ENCODE measurements at regions not wholly inside any gene's neighbourhood (a gene's known extent, or its start where the extent isn't known, plus 50 kb on each side); places are given as distances from the start of the nearest gene placed in this dataset.

- H3K4me2 ChIP-seq (ENCODE audit: control insufficient read depth, extremely low read depth, insufficient read depth, low read depth, low read length) = no peak overlapping the region
- no peaks in the 10 kb centered on the region for H3K79me2 ChIP-seq (ENCODE audit: control insufficient read depth, insufficient read depth, low read length)
- FAIRE-seq = no peak
- H3K9me3 ChIP-seq (ENCODE audit: control insufficient read depth, low read depth, low read length) = no peaks in the 10 kb centered on the region
- TF ChIP-seq EZH2 (IDR thresholded peaks at IDR 0.05; ENCODE audit: low read length) = no peak
- TF ChIP-seq CTCF (optimal IDR thresholded peaks at IDR 0.05 in 1 of 3, IDR thresholded peaks at IDR 0.05 in 1 of 3, conservative IDR thresholded peaks at IDR 0.05 in 1 of 3; ENCODE audit: extremely low read depth in 1 of 3, insufficient read depth in 2 of 3, low read length in 3 of 3) = no peak
- H2AFZ ChIP-seq (ENCODE audit: control insufficient read depth, low read length) = no peak overlapping the region
- no peaks in the 10 kb centered on the region for H3K9me1 ChIP-seq (ENCODE audit: control insufficient read depth, extremely low read depth, insufficient read depth, low read length)
- H3K4me3 ChIP-seq (ENCODE audit: control insufficient read depth in 2 of 3, extremely low read depth in 1 of 3, insufficient read depth in 2 of 3, low read depth in 1 of 3, low read length in 3 of 3) = no peak overlapping the region
- no peak overlapping the region for H3K27ac ChIP-seq (ENCODE audit: control insufficient read depth, insufficient read depth, low read length)
- dilution Hi-C loops (cut with MboI; ENCODE audit: extremely low pct_ligation_motif_present, low sequenced_read_pairs) = no loop called here
- H3K36me3 ChIP-seq (ENCODE audit: control insufficient read depth in 2 of 2, extremely low read depth in 1 of 2, insufficient read depth in 2 of 2, low read length in 2 of 2) = no peaks in the 10 kb centered on the region
- no peak for DNase-seq (ENCODE audit: low read depth, low spot score)
- H3K27me3 ChIP-seq (ENCODE audit: control insufficient read depth, extremely low read depth, insufficient read depth, low read length) = no peaks in the 10 kb centered on the region
- no peaks in the 10 kb centered on the region for H4K20me1 ChIP-seq (ENCODE audit: control insufficient read depth, extremely low read depth, insufficient read depth, low read length)
- no peaks in the 10 kb centered on the region for H3K4me1 ChIP-seq (ENCODE audit: control insufficient read depth, extremely low read depth, insufficient read depth, low read length)
- no peak overlapping the region for H3K9ac ChIP-seq (ENCODE audit: control insufficient read depth, extremely low read depth, insufficient read depth, low read length)
These were observed 476.5 kb upstream of the POT1 start for GRCh38 chr7:125406111-125406510.

GRCh38 chr7:125399408-125399807, 469.8 kb upstream of the POT1 start:
- no peak overlapping the region for H3K4me3 ChIP-seq (ENCODE audit: control insufficient read depth in 2 of 3, extremely low read depth in 1 of 3, insufficient read depth in 2 of 3, low read depth in 1 of 3, low read length in 3 of 3)
- TF ChIP-seq CTCF (optimal IDR thresholded peaks at IDR 0.05 in 1 of 3, IDR thresholded peaks at IDR 0.05 in 1 of 3, conservative IDR thresholded peaks at IDR 0.05 in 1 of 3; ENCODE audit: extremely low read depth in 1 of 3, insufficient read depth in 2 of 3, low read length in 3 of 3) (no peak), EZH2 (IDR thresholded peaks at IDR 0.05; ENCODE audit: low read length) (no peak)
- no peaks in the 10 kb centered on the region for H3K9me3 ChIP-seq (ENCODE audit: control insufficient read depth, low read depth, low read length)
- no peak for FAIRE-seq
- no peak overlapping the region for H2AFZ ChIP-seq (ENCODE audit: control insufficient read depth, low read length)
- dilution Hi-C loops (cut with MboI; ENCODE audit: extremely low pct_ligation_motif_present, low sequenced_read_pairs) = no loop called here
- no peaks in the 10 kb centered on the region for H3K79me2 ChIP-seq (ENCODE audit: control insufficient read depth, insufficient read depth, low read length)
- no peaks in the 10 kb centered on the region for H3K36me3 ChIP-seq (ENCODE audit: control insufficient read depth in 2 of 2, extremely low read depth in 1 of 2, insufficient read depth in 2 of 2, low read length in 2 of 2)
- H4K20me1 ChIP-seq (ENCODE audit: control insufficient read depth, extremely low read depth, insufficient read depth, low read length) = no peaks in the 10 kb centered on the region
- no peaks in the 10 kb centered on the region for H3K4me1 ChIP-seq (ENCODE audit: control insufficient read depth, extremely low read depth, insufficient read depth, low read length)
- H3K27ac ChIP-seq (ENCODE audit: control insufficient read depth, insufficient read depth, low read length) = no peak overlapping the region
- no peak overlapping the region for H3K9ac ChIP-seq (ENCODE audit: control insufficient read depth, extremely low read depth, insufficient read depth, low read length)
- no peak for DNase-seq (ENCODE audit: low read depth, low spot score)
- no peaks in the 10 kb centered on the region for H3K27me3 ChIP-seq (ENCODE audit: control insufficient read depth, extremely low read depth, insufficient read depth, low read length)
- H3K4me2 ChIP-seq (ENCODE audit: control insufficient read depth, extremely low read depth, insufficient read depth, low read depth, low read length) = no peak overlapping the region
- no peaks in the 10 kb centered on the region for H3K9me1 ChIP-seq (ENCODE audit: control insufficient read depth, extremely low read depth, insufficient read depth, low read length)

All from keratinocyte (primary cell).